IPS-20b (cell line): ENCODE measurements at regions not wholly inside any gene's neighbourhood (a gene's known extent, or its start where the extent isn't known, plus 50 kb on each side); places are given as distances from the start of the nearest gene placed in this dataset.
"Not testable (repeated sequence)": the region's sequence is repeated elsewhere in the genome, so short reads cannot be mapped to it uniquely, and the experiment has no call there.

Source experiments
- H3K27ac ChIP-seq: one replicate; pipeline ENCODE4 v1.5.1; 2013; ENCODE audit warnings: low read length
- H3K27me3 ChIP-seq: 2 replicates; pipeline ENCODE4 v1.6.1; 2013; ENCODE audit warnings: mild to moderate bottlenecking, low read length, inconsistent platforms; ENCODE audit not compliant: insufficient read depth
- H3K36me3 ChIP-seq: 2 replicates; pipeline ENCODE4 v1.6.1; 2013; ENCODE audit warnings: low read depth, mild to moderate bottlenecking, inconsistent platforms, low read length, moderate library complexity; ENCODE audit not compliant: insufficient read depth
- H3K4me1 ChIP-seq: 2 replicates; pipeline ENCODE4 v1.6.1; 2013; ENCODE audit warnings: mild to moderate bottlenecking, control low read depth, inconsistent platforms, low read length, moderate library complexity; ENCODE audit not compliant: insufficient read depth
- H3K4me3 ChIP-seq: 2 replicates; pipeline ENCODE4 v1.5.1; 2013; ENCODE audit warnings: mild to moderate bottlenecking, low read length, inconsistent platforms
- H3K9ac ChIP-seq: 2 replicates; pipeline ENCODE4 v1.6.1; 2013; ENCODE audit warnings: low read depth, mild to moderate bottlenecking, inconsistent platforms, low read length, moderate library complexity
- H3K9me3 ChIP-seq: 2 replicates; pipeline ENCODE4 v1.6.1; 2013; ENCODE audit warnings: mild to moderate bottlenecking, low read depth, low read length, inconsistent platforms; ENCODE audit not compliant: insufficient read depth

DNA sequence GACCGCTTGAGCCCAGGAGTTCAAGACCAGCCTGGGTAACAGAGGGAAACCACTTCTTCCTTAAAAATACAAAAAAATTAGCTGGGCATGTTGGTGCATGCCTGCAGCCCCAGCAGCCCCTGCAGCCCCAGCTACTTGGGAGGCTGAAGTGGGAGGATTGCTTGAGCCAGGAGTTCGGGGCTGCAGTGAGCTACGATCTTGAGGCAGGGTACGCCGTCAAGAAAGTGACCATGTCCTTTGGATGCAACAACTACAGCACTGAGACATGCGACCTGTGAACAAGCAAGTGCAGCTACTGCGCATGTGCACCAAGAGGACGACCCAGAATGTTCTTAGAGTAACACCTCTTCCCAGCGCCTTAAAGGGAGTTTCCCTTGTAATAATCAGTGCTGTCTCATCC lies 66.6 kb upstream of the ZNF479 start:
- no peaks in the 10 kb centered on the region for H3K36me3 ChIP-seq
- peaks cover 34% of the 10 kb centered on the region for H3K9me3 ChIP-seq
- H3K27me3 ChIP-seq: no peaks in the 10 kb centered on the region
- H3K4me3 ChIP-seq: no peak overlapping the region
- no peak overlapping the region for H3K9ac ChIP-seq
- no peak overlapping the region for H3K27ac ChIP-seq
- no peaks in the 10 kb centered on the region for H3K4me1 ChIP-seq

DNA sequence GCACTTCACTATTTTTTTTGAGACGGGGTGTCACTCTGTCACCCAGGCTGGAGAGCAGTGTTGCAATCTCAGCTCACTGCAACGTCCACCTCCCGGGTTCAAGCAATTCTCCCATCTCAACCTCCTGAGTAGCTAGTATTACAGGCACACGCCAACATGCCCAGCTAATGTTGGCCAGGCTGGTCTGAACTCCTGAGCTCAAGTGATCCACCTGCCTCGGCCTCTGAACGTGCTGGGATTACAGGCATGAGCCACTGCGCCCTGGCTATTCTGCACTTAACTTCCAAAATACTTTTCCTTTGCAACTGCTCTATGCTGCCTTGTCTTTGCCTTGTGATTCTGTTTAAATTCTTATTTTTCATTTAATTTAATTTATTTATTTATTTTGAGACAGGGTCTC lies 67.0 kb upstream of the ZNF479 start:
- H3K4me3 ChIP-seq: no peak overlapping the region
- no peaks in the 10 kb centered on the region for H3K4me1 ChIP-seq
- no peak overlapping the region for H3K9ac ChIP-seq
- H3K27ac ChIP-seq: no peak overlapping the region
- peaks cover 38% of the 10 kb centered on the region for H3K9me3 ChIP-seq
- no peaks in the 10 kb centered on the region for H3K27me3 ChIP-seq
- H3K36me3 ChIP-seq: no peaks in the 10 kb centered on the region

DNA sequence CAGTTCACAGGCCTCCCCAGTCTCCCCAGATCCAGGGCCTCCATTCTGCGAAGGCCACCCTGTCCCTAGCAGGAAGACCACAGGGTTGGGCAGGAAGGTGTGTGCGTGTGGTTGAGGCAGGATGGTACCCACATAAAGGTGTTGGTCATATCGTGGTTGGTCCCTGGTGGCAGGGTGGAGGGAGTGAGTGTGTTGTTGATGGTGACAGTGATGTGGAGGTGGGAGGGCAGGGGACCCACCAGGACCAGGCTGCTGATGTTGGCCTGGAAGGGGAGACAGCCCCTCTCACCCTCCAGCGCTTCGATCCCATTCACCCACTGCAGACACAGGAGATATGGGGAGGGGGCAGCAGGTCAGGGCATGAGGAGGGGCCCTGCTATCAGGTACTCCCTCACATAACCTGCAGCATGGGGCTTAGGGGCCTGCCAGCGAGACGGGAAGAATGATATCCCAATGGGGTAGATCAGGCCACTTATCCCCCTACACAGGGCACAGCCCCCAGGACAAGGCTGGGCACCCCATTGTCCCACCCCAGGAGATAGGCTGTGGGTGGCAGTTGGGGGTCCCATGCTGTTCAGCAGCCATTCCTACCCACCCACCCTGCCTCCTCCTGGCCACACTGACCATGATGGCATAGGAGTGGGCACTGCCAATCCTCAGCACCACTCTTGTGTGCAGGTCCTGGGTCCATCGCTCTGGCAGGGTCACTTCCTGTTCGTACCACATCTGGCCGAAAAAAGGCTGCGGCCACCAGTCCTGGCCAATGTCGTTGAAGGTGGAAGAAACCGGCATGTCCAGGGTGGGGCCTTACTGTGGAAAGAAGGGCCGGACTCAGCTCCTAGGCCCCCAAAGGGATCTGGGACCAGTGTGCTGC lies 69.0 kb upstream of the ZNF479 start:
- Histone ChIP-seq H3K4me1 (no peaks in the 10 kb centered on the region), H3K9ac (no peak overlapping the region), H3K4me3 (no peak overlapping the region), H3K27ac (no peak overlapping the region), H3K27me3 (no peaks in the 10 kb centered on the region), H3K36me3 (no peaks in the 10 kb centered on the region), H3K9me3 (peaks cover 57% of the 10 kb centered on the region)

DNA sequence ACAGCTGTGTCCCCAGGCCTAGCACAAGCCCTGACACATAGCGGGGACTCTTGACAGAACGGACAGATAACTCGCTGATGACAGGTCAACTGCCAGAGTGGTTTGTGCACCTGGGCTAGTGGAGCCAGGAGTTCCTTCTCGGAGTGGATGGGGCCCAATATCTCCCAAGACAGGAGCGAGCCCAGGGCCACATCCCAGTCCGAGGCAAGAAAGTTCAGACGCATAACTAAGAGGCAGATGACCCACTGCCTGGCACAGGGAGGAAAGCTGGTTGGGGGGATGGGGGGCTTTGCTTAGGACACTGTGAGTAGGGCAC lies 69.6 kb upstream of the ZNF479 start:
- H3K27me3 ChIP-seq: no peaks in the 10 kb centered on the region
- H3K4me3 ChIP-seq: no peak overlapping the region
- H3K9me3 ChIP-seq: peaks cover 60% of the 10 kb centered on the region
- no peak overlapping the region for H3K27ac ChIP-seq
- H3K4me1 ChIP-seq: no peaks in the 10 kb centered on the region
- no peak overlapping the region for H3K9ac ChIP-seq
- H3K36me3 ChIP-seq: no peaks in the 10 kb centered on the region

DNA sequence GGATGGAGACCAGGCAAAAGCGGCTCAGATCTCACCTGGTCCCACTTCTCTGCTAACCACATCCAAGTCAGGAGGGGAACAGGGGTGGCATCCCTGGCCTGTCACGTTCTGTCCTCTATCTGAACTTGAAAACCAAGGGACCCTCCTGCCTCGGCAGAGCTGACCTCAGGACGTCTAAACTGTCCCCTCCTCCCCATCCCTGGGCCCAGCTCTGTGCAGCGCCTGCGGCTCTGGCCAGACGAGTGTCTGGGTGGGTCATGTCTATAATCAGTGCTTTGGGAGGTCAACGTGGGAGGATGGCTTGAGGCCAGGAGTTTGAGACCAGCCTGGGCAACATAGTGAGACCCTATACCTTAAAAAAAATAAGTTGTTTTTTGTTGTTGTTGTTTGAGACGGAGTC lies 70.0 kb upstream of the ZNF479 start:
- Histone ChIP-seq H3K4me1 (no peaks in the 10 kb centered on the region), H3K9me3 (peaks cover 60% of the 10 kb centered on the region), H3K27ac (no peak overlapping the region), H3K27me3 (no peaks in the 10 kb centered on the region), H3K4me3 (no peak overlapping the region), H3K36me3 (no peaks in the 10 kb centered on the region), H3K9ac (no peak overlapping the region)

DNA sequence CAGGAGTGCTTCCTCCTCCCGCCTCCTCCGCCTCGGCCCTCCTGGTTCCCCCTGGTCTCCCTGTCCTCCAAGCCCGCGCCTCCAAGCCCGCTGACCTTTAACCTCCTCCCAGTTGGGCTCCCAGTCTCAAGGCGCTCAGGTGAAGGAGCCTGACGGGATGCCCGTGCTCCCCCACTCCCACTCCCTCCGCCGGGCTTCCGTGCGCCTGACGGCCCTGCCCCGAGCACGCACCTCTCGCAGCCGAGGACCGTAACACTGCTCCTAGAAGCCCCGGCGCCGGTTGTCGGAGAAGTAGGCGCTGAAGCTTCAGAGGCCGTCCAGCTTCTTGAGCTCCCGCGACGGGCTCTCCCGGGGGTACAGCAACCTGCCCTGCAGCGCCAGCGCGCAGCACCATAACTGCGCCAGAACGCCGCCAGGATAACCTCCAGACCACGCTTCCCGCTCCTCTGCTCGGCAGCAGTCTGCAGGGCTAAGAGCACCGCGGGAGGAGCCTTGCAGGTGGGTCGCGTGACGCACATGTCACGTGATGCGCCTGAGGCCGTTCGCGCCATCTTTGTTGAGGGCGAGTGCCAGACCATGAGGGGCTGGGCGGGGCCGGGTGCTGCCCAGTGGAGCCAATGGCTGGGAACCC lies 71.0 kb upstream of the ZNF479 start:
- Histone ChIP-seq H3K27ac (no peak overlapping the region), H3K36me3 (no peaks in the 10 kb centered on the region), H3K9ac (no peak overlapping the region), H3K9me3 (peaks cover 70% of the 10 kb centered on the region), H3K4me3 (no peak overlapping the region), H3K27me3 (no peaks in the 10 kb centered on the region), H3K4me1 (no peaks in the 10 kb centered on the region)

DNA sequence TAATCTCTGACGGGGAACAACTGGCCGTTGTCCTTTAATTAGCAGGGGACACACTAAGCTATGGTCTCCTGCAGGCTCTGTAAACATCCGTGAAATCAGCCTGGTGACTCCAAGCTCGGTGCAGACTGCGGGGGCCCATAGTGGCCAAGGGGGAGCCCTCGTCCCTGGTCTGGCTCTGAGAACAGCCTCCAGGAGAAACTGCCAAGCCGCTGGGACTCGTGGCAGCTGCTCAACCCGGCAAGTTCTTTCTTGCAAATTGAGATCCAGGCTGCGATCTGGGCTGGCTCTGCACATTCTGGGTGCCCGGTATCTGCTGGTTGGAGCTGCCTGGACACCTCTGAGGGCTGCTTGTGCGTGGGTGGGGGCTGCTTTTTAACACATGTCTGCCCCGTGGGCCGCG lies 71.6 kb upstream of the ZNF479 start:
- not testable (repeated sequence) for H3K4me3 ChIP-seq, H3K27me3 ChIP-seq, H3K36me3 ChIP-seq, H3K4me1 ChIP-seq, H3K9ac ChIP-seq, H3K27ac ChIP-seq
- peaks cover 76% of the 10 kb centered on the region for H3K9me3 ChIP-seq

DNA sequence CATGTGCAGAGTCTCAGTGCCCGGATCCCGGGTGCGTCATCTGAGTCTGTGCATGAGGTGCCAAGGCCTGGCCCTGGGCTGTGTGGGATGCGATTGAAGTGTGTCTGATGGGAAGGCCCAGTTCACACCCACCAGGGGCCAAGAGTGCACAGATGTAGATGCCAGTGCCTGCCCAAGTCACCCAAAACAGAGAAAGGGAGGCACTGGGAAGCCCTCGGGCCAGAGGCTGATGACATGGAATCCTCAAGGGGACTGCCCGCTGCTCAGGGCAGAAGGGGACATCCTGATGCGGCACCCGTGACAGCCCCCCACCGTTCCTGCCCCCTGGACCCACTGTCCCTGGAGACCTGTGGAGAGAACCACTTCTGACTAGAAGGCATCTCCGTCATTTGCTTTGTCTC lies 72.2 kb upstream of the ZNF479 start:
- H3K4me3 ChIP-seq: no peak overlapping the region
- peaks cover 80% of the 10 kb centered on the region for H3K9me3 ChIP-seq
- no peaks in the 10 kb centered on the region for H3K4me1 ChIP-seq
- H3K36me3 ChIP-seq: no peaks in the 10 kb centered on the region
- no peak overlapping the region for H3K27ac ChIP-seq
- H3K27me3 ChIP-seq: no peaks in the 10 kb centered on the region
- H3K9ac ChIP-seq: no peak overlapping the region

DNA sequence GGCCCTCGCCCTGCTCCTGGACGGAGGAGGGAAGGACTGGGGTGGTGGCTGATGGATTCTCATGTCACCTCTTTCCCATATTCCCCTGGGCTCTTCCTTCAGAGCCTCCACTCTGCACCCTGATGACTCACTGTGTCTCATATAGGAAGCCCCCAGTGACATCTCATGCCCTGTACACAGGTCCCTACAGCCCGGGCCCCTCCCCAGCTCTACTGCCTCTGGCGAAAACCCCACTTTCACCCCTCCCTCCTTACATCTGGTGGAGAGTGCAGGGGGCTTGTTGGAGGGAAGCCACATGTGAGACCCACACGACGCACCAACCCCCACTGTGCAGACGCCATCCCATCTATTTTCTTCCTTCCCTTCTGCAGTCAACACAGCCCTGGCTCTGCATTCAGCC lies 72.8 kb upstream of the ZNF479 start:
- H3K27me3 ChIP-seq: no peaks in the 10 kb centered on the region
- no peak overlapping the region for H3K27ac ChIP-seq
- peaks cover 85% of the 10 kb centered on the region for H3K9me3 ChIP-seq
- H3K36me3 ChIP-seq: no peaks in the 10 kb centered on the region
- H3K4me3 ChIP-seq: no peak overlapping the region
- H3K9ac ChIP-seq: no peak overlapping the region
- H3K4me1 ChIP-seq: no peaks in the 10 kb centered on the region

DNA sequence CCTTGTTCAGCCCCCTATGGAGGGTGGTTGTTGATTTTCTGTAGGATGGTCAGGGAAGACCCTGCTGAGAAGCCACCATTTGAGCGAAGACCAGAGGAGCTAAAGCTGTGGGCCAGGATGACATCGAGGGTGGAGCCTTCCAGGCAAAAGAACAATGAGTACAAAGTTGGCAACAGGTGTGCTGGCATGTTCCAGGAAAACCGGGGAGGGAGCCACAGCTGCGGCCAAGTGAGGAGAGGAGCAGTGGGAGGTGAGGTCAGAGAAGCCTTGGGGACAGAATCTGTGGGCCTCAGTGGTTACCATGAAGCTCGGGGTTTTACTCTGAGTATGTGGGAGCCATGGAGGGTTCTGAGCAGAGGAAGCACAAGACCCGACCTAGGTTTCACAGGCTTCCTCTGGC lies 75.6 kb upstream of the ZNF479 start:
- Histone ChIP-seq H3K9me3 (peaks cover 84% of the 10 kb centered on the region), H3K4me1 (no peaks in the 10 kb centered on the region), H3K27me3 (no peaks in the 10 kb centered on the region), H3K27ac (no peak overlapping the region), H3K9ac (no peak overlapping the region), H3K36me3 (no peaks in the 10 kb centered on the region), H3K4me3 (no peak overlapping the region; the same call in 1 of the 2 replicates)

DNA sequence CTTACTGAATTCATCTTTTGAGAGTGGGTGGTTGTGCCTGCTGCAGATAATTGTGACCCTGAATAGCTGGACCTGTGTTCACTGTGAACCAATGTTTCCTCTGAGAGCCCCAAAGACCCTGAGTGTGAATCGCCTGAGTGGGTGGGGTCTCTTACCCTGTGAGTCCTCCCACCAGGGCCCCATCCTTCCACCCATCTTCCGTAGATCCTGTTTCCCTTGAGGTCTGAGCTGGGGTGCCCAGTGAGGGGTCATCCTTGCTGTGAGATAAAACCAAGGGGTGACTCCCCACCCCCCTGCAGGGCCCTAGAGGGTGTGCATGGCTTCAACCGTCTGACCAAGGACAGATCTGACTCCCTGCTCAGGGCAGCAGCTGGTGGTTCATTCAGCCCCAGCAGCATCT lies 78.0 kb upstream of the ZNF479 start:
- Histone ChIP-seq H3K4me1 (no peaks in the 10 kb centered on the region), H3K27ac (no peak overlapping the region), H3K9me3 (peaks cover 86% of the 10 kb centered on the region), H3K27me3 (no peaks in the 10 kb centered on the region), H3K36me3 (no peaks in the 10 kb centered on the region), H3K4me3 (no peak overlapping the region), H3K9ac (no peak overlapping the region)

DNA sequence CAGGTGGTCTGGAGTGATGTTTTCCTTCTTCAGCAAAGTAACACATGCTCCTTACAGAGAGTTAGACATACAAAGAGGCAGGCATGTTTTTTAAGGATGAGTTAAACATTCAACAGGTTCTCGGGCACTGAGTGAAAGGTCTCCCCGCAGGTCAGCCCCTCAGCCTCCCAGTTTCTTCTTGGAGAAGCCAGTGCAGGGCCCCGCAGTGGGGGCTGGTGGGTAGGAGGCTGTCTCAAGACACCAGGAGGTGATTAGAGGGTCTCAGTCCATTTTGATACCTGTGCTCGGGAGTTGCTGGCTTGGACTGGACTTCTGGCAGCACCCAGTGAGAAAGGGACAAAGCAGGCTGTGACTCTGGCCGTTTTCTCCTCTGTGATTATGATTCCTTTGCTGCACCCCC lies 78.6 kb upstream of the ZNF479 start:
- no peak overlapping the region for H3K27ac ChIP-seq
- H3K9ac ChIP-seq: no peak overlapping the region
- peaks cover 86% of the 10 kb centered on the region for H3K9me3 ChIP-seq
- no peaks in the 10 kb centered on the region for H3K27me3 ChIP-seq
- no peaks in the 10 kb centered on the region for H3K4me1 ChIP-seq
- no peaks in the 10 kb centered on the region for H3K36me3 ChIP-seq
- no peak overlapping the region for H3K4me3 ChIP-seq
